Adrenal gland (tissue), 5 donors: ENCODE measurements at regions not wholly inside any gene's neighbourhood (a gene's known extent, or its start where the extent isn't known, plus 50 kb on each side); places are given as distances from the start of the nearest gene placed in this dataset.

Source experiments
- CTCF ChIP-seq, 6 experiments: fragments of 450-650 bp in 4 of 6; fragments of 200-600 bp in 2 of 6; sonication (generic) in 1 of 6; IDR thresholded peaks; 1 replicate in 5 of 6; 2 replicates in 1 of 6; pipeline versions ENCODE4 v1.5.1 to v1.8.0; 2016 to 2021; ENCODE audit warnings: antibody characterized with exemption in 6 of 6, mild to moderate bottlenecking in 2 of 6, moderate library complexity in 1 of 6
- POLR2A ChIP-seq, 2 donors: fragments of 450-650 bp; IDR thresholded peaks; one replicate each; pipeline ENCODE4 v1.6.1; 2017; ENCODE audit warnings: antibody characterized with exemption in 2 of 2, mild to moderate bottlenecking in 2 of 2, moderate library complexity in 1 of 2
- donor health status: DM: no; HTN: no; CAD: no.

- TF ChIP-seq CTCF (IDR thresholded peaks at IDR 0.05): no peak
- TF ChIP-seq POLR2A (IDR thresholded peaks at IDR 0.05): no peak
These were observed 826.7 kb upstream of the GHITM start for GRCh38 chr10:83312570-83312969.
